Glomerular endothelial cell (primary cell): ENCODE measurements at regions not wholly inside any gene's neighbourhood (a gene's known extent, or its start where the extent isn't known, plus 50 kb on each side); places are given as distances from the start of the nearest gene placed in this dataset.
"Not testable (repeated sequence)": the region's sequence is repeated elsewhere in the genome, so short reads cannot be mapped to it uniquely, and the experiment has no call there.

Source experiments
- DNase-seq: peaks from one replicate; pipeline ENCODE4 v3.0.0-alpha.2; 2011; ENCODE audit warnings: low read depth, low spot score; ENCODE audit errors: extremely low read depth

- DNase-seq: not testable (repeated sequence)
Measured at GRCh38 chr7:106530183-106530582, 130.8 kb downstream of the CCDC71L start.

GRCh38 chr7:106526617-106527016 is 134.3 kb downstream of the CCDC71L start:
- DNase-seq: not testable (repeated sequence)

GRCh38 chr7:106524690-106525059 is 136.3 kb downstream of the CCDC71L start:
- DNase-seq: no peak

GRCh38 chr7:106523482-106523881 is 137.5 kb downstream of the CCDC71L start:
- no peak for DNase-seq

GRCh38 chr7:106522696-106523095 is 138.3 kb downstream of the CCDC71L start:
- DNase-seq: no peak

GRCh38 chr7:106521541-106521940 is 139.4 kb downstream of the CCDC71L start:
- DNase-seq: no peak

- DNase-seq: no peak
Measured at GRCh38 chr7:106520962-106521514, 139.9 kb downstream of the CCDC71L start.

- DNase-seq: no peak
Measured at GRCh38 chr7:106518967-106519366, 142.0 kb downstream of the CCDC71L start.

- no peak for DNase-seq
Measured at GRCh38 chr7:106518239-106518638, 142.7 kb downstream of the CCDC71L start.

GRCh38 chr7:106517508-106517907 is 143.4 kb downstream of the CCDC71L start:
- no peak for DNase-seq

GRCh38 chr7:106515321-106515720 is 145.6 kb downstream of the CCDC71L start:
- no peak for DNase-seq

- no peak for DNase-seq
Measured at GRCh38 chr7:106514881-106515280, 146.1 kb downstream of the CCDC71L start.

- DNase-seq: no peak
Measured at GRCh38 chr7:106512217-106512616, 148.7 kb downstream of the CCDC71L start.

GRCh38 chr7:106504645-106505044 is 156.3 kb downstream of the CCDC71L start:
- no peak for DNase-seq

GRCh38 chr7:106504207-106504606 is 156.8 kb downstream of the CCDC71L start:
- DNase-seq: no peak

- no peak for DNase-seq
Measured at GRCh38 chr7:106503626-106504025, 157.3 kb downstream of the CCDC71L start.

- DNase-seq: no peak
Measured at GRCh38 chr7:106501605-106502580, 159.1 kb downstream of the CCDC71L start.

- DNase-seq: no peak
Measured at GRCh38 chr7:106499897-106500296, 161.1 kb downstream of the CCDC71L start.

GRCh38 chr7:106498005-106498404 is 163.0 kb downstream of the CCDC71L start:
- DNase-seq: not testable (repeated sequence)

- DNase-seq: no peak
Measured at GRCh38 chr7:106493041-106493731, 167.8 kb downstream of the CCDC71L start.

- no peak for DNase-seq
Measured at GRCh38 chr7:106488465-106488864, 172.5 kb downstream of the CCDC71L start.

GRCh38 chr7:106487892-106488291 is 173.1 kb downstream of the CCDC71L start:
- no peak for DNase-seq
